GM21528 (cell line): ENCODE measurements at regions not wholly inside any gene's neighbourhood (a gene's known extent, or its start where the extent isn't known, plus 50 kb on each side); places are given as distances from the start of the nearest gene placed in this dataset.

Experiments
- ATAC-seq: cut with Tn5 transposase; IDR thresholded peaks from one replicate; pipeline ENCODE4 v1.9.1; 2021; ENCODE audit warnings: mild to moderate bottlenecking, moderate library complexity; ENCODE audit not compliant: unreplicated experiment, low FRiP score

DNA sequence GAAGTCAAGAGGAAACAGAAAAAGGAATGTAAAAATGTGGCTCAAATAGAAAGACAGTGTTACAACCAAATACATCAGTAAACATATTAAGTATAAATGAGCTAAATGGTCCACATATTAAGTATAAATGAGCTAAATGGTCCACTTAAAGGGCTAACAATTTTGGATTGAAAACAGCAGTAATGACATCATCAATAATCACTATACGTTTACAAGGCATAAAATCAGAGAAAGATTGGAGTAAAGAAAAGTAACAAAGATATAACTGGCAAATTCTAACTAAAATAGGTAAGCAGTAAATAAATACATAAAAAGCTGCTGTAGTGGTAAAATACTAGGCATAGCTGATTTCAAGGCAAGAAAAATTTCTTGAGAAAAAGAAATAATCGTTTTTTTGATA is 1298.4 kb upstream of the CELF2 start:
- ATAC-seq = no peak

DNA sequence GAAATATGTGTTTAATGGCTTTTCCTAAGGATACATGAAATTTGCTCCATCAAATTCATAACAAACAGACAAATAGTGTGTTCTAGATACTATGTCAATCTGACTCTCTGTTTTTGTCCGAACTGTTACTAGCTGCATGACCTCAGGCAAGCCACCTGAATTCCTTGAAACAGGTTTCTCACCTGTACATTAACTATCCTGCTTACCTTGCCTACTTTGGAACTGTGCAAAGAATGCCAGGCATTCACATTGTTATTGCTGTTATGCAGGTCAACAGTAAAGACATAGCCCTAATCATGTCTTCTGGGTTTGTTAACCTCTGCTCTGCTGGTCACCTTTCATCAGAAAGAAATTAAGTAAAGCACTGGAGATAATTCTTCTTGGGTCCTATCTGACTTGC is 1283.9 kb upstream of the CELF2 start:
- ATAC-seq = no peak

- ATAC-seq = no peak
These were observed 1283.5 kb upstream of the CELF2 start for GRCh38 chr10:9734218-9734617.

GRCh38 chr10:9735731-9736130 is 1281.9 kb upstream of the CELF2 start:
- no peak for ATAC-seq

DNA sequence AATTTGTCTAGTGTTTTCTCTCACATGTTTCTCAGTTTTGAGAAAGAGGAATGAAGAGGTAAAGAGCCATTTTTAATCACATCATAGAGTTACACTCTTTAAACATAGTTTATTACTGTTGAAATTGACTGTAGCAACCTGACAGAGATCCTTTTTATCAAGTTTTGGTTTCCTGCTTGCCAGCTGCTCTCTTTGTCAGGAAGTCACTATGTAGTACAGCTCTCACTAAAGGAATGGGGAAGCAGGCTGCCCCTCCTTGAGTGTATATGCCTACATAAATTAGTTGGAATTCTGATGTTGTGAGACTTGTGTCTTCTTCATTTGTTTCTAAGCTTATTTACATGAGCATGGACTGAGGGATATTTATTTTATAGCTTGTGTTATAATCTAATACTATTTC is 1274.0 kb upstream of the CELF2 start:
- no peak for ATAC-seq

DNA sequence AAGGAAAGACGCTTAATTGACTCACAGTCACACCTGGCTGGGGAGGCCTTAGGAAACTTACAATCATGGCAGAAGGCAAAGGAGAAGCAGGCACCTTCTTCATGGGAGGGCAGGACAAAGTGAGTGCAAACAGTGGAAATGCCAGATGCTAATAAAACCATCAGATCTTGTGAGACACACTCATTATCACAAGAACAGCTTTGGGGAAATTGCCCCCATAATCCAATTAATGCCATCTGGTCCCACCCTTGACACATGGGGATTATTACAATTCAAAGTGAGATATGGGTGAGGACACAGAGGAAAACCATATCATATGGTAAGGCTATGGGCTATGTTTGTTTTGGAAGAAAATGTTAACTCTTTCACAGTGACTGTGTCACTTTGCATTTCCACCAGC is 1272.5 kb upstream of the CELF2 start:
- no peak for ATAC-seq

GRCh38 chr10:9757176-9757575 is 1260.5 kb upstream of the CELF2 start:
- no peak for ATAC-seq

DNA sequence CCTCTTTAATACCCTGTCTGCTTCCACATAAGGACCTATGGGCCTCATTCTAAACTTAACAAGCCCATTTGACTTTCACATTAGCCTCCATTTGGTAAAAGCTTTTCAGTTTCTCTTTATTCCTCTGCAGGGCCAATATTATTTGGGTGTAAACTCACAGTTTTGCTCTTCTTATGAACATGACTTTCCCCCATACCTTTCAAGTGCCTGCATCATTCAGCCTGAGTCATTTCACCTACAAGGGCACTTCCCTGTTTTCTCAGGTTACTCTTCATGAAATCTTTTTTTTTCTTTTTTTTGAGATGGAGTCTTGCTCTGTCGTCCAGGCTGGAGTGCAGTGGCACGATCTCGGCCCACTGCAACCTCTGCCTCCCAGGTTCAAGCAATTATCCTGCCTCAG is 1258.1 kb upstream of the CELF2 start:
- no peak for ATAC-seq

DNA sequence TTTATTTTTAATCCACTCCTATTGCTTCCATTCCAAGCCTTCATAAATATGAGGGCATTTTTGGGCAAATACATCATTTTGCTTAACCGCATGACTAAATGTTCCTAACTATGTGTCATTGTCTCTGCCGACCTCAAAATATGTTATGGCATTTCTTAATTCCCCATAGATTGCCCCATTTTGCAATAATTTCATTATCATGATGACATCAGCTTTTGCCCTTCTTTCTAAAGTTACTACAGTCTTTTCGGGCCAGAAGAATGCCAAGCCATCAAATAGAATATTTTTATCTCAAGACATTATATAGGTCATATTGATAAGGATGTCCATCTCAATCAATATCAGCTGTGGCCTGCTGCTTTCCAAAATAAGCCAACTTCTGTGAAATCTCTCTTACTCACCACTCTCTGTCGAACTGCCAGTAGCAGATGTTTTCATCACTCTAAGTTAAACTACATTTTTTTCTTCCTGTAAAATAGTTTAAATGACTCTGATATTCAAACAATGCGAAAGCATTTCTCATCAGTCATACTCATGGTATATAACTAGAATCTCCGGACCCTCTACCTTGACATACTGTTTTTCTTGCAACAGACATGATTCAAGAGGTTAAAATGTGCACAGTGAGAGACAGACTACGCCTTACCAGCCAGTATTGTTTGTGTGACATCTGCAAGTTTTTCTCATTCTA is 1254.6 kb upstream of the CELF2 start:
- ATAC-seq = no peak

DNA sequence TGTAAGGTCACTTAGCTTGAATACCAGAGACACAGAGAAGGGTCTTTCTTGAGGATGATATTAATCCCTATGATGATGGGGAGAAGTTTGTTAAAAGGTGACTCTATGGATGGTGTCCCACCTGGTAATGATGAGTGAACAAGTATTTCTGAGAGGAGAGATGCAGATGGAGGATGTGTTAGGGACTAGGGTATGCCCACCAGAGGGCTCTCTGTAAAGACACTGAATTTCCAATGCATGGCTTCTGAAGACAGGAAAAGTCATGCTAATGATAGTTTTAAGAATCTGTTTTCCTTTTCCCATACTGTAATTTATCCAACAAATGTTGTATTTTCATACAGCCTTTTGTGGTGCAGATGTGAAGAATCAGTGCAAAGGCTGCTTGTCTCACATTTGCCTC is 1250.9 kb upstream of the CELF2 start:
- no peak for ATAC-seq

DNA sequence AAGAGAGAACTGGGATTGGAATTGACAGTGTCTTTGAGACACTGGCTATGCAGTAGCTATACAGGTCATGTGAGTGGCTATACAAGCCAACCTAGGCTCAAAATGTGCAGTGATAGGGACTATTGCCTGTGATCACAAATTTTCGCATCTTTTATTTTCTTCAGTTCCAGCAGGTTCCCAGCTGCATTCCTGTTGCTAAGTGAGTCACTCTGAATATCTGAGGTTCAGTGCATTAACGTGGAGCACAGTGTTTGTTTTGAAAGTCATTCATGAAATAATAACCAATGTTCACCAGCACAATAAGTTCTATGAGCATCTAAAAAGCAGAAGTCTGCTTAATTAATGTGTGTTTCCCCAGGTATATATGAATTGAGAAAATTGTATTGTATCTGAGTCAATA is 1236.0 kb upstream of the CELF2 start:
- ATAC-seq = no peak

GRCh38 chr10:9786101-9786500 is 1231.6 kb upstream of the CELF2 start:
- ATAC-seq = no peak

DNA sequence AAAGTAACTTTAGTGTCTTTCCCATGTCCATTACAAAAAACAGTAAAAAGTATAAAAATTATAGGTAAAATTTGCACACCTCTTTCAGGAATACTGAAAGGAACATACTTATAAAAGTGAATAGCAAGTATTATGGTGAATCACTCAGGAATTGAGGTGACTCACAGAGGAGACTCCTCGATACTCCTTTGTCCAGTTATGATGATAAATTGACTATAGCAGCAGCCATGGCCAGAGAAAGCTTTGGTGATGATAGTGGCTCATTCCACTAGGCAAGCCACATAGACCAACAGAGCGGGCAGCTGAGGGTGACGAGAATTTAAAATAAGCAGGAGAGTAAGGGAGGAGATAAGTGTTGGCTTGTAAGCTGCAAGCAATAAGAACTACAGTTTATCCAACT is 1231.1 kb upstream of the CELF2 start:
- no peak for ATAC-seq

DNA sequence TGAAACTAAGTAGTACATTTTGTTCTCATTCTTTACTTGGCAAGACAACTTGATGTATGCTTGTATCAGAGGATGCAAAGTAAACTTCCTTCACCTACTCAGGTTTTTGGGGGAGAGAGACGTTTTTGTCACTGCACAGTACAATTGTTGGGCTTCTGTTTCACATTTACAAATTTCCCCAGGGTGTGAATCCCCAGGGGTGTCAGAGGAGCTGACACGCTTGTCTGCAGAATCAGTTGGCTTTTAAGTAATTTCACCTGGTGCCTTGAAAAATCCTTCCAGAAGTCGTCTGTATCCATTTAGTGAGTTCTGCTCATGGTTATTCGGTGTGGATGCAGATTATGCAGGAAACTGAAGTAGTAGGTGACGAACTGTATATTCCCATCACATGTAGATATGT is 1227.7 kb upstream of the CELF2 start:
- ATAC-seq = no peak

GRCh38 chr10:9792181-9792580 is 1225.5 kb upstream of the CELF2 start:
- ATAC-seq = no peak

DNA sequence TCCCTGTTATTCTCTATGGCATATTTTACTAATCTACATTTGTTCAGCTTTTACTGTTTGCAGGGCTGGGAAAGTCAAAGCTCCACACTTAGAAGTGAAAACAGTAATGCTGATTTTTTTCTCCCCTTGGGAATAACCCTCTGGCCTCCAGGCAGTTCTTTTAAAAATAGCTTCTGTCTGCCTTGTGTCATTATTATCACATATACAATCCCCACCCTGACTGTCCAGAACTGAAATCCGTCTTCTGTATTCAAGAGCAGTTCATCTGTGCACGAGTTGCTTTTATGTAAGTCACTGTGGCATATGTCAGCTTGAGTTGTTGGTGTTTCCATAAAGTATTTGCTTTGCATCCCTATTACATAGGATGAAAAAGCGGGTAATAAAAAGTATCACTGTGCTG is 1221.1 kb upstream of the CELF2 start:
- ATAC-seq = no peak

- no peak for ATAC-seq
These were observed 1217.7 kb upstream of the CELF2 start for GRCh38 chr10:9800011-9800410.

GRCh38 chr10:9800571-9800970 is 1217.1 kb upstream of the CELF2 start:
- ATAC-seq = no peak

- ATAC-seq = no peak
These were observed 1209.8 kb upstream of the CELF2 start for GRCh38 chr10:9807846-9808245.

DNA sequence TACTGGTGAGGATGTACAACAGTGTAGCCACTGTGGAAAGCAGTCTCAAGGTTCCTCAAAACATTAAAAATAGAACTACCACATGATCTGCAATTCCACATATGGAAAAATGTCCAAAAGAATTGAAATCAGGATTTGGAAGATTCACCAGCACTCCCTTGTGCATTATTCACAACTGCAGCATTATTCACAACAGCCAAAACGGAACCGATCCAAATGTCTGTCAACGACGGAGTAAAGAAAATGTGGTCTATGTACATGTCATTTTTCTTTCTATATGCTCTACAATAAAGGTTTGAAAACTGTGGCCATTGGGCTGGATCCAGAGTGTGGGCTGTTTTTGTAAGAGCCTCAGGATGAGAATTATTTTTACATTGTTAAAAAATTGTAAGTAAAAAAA is 1206.1 kb upstream of the CELF2 start:
- ATAC-seq = no peak

DNA sequence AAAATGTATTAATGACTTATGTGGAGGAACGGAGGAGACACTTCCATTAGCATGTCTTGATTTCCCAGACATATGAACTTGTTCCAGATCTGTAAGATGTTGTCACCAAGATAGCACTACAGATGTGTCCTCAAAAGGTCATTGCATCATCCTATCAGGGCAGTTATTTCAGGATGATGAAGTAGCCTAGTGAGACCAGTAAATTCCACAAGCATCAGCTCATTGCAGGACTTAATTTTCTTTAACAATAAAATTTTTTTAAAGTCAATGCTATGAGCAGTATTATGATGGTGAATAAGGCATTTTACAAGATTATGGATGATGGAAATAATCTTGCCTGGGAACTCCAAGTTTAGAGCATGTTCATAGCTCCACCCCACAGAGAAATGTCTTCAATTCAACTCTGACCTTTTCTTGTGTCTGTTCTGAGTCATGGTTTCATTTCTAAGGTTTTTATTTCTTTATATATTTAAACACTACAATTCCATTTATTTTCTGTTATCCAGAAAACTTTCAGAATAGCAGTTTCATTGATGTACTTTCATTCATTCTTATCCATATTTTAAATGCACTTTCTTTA is 1203.3 kb upstream of the CELF2 start:
- no peak for ATAC-seq

DNA sequence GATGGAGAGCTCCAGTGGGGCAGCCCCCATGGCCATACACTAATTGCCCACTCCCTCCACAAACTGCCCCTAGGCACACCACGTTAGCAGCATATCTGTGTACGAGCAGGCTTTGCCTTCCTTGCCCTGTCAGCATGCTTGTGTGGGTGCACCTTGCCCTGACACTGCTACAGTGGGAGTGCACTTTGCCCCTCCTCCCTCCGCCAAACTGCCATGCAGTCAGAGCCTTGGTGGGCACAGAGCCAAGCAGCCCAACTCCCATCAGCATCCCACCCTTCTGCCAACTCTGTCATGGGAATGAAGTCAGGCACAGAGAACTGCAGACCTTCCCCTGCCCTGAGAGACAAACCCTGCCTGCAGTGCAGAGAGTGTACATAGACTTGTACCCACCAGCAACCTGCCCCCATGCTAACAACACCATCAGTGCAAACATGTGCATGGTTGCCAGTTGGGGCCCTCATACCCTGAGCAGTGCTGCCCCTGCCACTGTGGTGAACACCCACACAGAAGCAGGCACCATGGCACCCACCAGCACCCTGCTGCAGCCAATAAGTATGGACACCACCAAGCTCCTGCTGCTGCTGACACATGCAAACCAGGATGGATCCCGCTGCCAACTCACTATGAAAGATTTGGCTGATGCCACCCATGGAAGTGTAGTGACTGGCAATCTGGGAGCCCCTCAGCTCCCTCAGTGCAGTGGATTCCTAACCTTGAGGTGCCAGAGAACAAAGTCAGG is 1197.7 kb upstream of the CELF2 start:
- ATAC-seq = no peak
